SW 1271 (cell line): ENCODE measurements at regions not wholly inside any gene's neighbourhood (a gene's known extent, or its start where the extent isn't known, plus 50 kb on each side); places are given as distances from the start of the nearest gene placed in this dataset.
"Not testable (repeated sequence)": the region's sequence is repeated elsewhere in the genome, so short reads cannot be mapped to it uniquely, and the experiment has no call there.

Experiments used
- DNase-seq, 2 experiments: peaks; one replicate each; lab custom pipeline; 2025; lab: John Stamatoyannopoulos, UW

DNA sequence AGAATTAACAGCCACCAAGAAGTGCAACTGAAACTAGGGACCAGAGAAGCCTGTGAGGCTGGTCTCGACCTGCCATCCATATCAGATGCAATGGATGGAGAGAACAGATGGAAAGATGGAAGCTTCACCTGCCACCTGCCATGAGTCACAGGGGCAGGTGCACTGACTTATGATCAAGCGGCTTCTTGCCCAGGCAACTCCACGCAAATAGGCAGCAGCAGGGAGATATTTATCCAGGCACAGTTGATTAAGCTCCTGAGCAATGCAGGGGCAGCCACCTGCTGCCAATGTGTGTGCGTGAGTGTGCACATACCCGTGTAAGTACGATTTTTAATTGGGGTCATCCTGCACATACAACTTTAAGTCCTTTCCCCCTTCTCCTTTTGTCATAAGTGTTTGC is 174.2 kb downstream of the PTPRU start:
- DNase-seq, result no peak

DNA sequence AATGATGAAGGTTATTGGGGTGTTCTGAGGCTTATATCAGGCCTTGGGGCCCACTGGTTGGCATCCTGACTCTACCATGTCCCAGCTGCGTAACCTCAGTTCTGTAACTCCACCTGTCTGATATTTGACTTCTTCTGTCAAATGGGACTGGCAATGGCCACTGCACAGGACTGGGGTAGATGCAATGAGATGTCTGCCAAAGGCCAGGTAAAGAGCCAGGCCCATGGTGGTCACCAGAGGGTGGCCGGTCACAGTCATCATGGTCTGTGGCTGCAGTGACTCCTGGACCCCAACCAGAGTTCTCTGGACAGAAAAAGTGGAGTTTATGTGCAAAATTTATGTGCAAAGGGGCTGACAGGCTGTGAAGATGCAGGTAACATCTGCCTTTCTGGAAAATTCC is 173.3 kb downstream of the PTPRU start:
- no peak for DNase-seq

DNA sequence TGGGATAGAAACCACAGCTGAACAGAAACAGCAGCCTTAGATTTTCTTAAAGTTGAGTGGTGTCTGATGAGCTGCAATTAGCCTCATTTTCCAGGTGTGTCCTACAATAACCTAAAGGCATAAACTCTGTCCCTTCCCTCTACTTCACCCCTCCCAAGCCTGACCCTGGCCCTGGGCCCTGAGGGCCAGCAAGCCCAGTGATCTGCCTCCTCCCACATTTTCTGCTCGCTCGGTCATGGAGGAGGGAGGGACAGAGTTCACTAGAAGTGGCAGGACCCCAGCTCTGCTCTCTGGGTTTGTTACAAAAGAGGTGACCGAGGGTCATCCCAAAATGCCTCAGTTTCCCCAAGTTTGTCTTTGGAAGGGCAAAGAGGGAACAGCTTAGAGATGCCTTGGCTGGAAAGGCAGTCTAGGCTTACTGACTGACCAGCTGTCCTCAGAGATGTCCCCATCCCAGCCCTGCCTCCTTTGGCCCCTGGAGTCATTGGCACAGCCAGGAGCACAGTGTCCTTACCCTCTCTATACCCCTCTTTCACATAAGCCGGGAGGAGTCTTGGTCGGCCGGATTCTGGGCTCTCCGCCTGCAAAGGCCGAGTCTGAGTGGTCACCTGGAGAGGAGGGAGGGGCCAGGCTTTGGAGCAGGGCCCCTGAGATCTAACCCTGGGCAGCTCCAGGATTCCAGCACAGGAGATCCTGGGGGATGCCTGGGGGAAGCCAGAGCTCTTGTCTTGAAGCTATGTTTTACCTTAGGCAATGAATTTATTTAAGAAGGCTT is 172.7 kb downstream of the PTPRU start:
- no peak for DNase-seq

DNA sequence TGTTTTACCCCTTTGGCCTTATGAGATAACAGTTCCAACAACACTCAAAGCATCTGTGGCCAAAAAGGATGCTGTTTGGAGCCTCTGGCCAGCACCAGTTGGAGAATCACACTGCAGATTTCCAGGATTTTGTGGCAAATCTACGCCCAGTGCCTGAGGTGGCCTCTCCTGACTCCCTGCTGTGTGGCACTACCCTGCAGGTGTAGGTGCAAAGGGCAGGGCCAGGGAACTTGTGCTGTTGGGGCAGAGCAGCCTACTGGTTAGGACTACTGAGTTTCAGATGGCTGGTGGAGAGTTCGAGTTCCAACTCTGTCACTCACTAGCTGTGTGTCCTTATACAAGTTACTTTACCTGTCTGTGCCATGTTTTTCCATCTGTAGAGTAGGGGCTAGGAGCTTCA is 170.5 kb downstream of the PTPRU start:
- no peak for DNase-seq

DNA sequence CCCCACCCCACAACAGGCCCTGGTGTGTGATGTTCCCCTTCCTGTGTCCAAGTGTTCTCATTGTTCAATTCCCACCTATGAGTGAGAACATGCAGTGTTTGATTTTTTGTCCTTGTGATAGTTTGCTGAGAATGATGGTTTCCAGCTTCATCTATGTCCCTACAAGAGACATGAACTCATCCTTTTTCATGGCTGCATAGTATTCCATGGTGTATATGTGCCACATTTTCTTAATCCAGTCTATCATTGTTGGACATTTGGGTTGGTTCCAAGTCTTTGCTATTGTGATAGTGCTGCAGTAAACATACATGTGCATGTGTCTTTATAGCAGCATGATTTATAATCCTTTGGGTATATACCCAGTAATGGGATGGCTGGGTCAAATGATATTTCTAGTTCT is 163.9 kb downstream of the PTPRU start:
- not testable (repeated sequence) for DNase-seq

DNA sequence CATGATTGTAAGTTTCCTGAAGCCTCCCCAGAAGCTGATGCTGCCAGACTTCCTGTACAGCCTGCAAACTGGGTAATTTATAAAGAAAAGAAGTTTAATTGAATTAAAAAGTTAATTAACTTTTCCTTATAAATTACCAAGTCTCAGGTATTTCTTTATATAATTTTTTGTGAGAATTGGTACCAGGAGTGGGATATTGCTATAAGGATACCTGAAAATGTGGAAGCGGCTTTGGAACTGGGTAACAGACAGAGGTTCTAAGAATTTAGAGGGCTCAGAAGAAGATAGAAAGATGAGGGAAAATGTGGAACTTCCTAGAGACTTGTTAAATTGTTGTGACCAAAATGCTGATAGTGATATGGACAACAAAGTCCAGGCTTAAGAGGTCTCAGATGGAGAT is 163.1 kb downstream of the PTPRU start:
- no peak for DNase-seq

DNA sequence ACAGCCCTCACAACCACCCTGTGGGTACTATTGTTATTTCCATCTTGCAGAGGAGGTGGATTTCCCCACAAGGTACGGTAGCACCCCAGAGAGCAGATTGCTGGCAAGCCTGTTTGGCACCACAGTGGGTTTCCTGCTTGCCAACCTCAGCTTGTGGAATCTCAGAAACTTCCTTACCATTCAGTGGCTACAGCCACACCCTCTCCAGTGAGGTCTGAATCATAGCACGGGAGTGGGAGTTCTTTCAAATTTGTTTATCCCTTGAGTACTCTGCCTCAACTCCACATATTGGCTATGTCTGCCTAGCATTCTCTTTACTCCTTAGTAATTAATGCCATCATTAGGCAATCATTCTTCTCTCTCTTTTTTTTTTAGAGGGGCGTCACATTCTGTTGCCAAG is 162.1 kb downstream of the PTPRU start:
- peak in 1 of 2 experiments; percentile 26 for DNase-seq

DNA sequence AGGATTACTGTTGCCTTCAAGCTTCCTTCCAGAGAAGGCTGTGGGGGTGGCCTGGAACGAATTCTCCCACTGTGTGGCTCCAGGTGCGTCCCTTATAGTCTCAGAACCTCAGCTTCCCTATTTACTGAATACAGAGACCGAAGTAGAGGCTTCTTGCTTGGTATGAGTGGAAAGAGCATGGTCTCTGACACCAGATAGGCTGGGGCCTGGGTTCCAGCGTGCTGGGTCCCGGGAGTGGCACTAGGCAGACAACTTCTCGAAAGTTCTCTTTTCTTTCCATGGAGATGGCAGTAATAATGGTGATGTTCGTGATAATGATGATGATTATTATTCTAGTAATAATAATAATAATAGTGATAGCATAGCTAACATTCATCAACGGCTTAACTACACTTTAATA is 161.7 kb downstream of the PTPRU start:
- no peak for DNase-seq

DNA sequence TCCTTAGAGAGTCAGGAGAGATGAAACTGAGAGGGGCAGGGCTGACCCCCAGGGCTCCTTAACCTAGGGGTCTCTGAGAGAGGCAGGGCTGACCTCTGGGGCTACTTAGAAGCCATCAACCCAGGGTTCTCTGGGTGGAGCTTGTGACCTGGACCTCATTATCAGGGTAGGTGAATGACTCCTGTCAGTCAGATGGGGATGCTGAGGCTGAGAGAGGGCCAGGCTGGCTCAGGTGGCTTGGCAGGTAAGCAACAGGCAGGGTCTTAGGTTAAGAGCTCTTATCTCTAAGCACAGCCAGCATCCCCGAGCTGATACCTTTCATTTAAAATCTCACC is 160.9 kb downstream of the PTPRU start:
- DNase-seq, result no peak

DNA sequence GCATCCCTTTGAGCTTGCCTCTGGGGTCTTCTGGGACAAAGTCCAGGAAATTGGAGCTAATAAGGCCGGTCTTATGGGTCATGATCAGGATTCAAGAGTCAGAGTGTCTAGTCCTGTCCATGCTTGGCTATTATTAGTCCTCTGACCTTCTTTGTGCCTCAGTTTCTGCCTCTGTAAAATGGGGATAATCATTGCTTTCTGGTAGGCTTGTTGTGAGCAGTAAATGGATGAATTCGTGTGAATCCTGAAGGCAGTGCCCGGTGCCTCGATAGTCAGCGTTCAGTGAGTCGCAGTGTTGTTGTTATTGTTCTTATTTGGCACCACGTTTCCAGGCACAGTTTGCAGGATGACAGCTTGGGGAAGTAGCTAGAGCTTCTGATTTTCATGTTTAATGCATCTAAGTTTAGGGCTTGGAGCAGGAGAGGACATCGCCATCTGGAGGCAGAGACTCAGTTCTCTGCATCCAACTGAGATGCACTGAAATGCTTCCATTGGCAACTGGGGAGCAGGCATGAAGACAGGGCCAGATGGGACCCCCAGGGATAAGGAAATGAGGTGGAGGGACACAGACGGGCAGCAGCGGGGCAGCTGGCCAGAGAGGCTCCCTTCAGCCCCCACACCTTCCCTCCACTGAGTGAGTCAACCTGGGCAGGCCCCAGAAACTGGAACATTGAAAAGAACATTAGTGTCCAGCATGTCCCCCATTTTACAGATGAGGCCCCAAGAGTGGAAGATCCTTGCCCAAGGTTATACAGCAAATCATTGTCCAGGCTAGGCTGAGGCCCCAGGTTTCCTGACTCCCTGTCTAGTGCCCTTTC is 160.3 kb downstream of the PTPRU start:
- DNase-seq, result no peak

DNA sequence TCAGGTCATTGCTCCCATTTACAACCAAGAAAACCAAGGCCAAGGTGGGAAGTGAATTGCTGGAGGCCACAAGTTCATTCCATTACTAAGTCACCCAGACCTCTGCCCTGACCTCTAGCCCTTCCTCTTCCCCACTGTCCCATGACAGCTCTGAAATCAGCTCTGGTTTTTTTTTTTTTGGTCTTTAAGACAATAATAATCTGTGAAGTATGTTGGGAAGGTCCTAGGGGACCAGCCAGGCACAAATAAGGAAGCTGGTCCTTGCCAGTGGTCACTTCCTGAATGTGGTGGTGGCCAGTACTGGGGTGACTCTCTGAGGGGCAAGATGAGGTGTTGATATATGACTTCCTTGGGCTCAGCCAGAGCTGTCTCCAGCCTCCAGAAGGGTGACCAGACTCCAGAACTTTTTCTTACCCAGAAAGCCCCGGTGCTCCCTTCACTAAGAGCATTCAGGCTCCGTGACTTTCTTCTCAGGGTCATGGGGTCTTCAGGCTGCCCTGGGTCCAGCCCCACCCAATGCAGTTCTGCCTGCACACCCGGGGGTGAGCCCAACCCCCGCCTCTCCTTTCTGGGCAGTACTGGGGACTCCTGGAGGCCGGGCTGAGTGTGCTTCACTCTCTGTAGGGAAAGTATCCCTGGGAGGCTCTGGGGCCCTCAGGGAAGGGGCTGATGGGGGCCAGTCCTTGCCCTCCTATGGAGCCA is 159.6 kb downstream of the PTPRU start:
- no peak for DNase-seq

DNA sequence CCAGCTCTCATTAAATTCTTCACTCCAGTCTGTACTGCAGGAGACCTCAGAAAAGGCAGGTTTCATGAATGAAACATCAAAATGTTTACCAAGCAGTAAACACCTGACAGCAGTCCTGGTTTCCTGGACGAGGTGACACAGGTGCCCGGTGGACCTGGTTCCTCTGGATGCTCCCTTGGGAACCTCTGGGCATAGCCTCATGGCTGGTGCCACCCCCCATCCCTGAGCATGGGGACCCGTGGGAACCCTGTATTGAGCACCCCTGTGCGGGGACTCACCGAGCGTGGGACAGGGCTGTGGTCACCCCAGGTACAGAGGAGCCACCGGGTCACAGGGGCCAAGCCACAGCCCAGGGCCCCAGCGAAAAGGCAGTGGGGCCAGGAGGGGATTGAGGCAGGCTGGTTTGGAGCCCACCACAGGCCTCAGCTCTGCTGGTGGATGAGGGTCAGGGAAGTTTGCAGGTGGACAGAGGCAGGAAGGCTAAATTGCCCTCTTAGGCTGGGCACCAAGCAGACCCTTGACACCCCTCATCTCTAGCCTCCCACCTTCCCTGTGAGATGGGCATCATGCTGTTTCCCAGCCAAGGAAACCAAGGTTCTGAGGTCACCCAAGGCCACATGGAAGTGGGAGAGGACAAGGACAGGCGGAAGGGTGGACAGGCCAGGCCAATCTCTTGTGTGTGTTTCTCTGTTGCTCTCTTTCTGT is 158.4 kb downstream of the PTPRU start:
- DNase-seq, result no peak

DNA sequence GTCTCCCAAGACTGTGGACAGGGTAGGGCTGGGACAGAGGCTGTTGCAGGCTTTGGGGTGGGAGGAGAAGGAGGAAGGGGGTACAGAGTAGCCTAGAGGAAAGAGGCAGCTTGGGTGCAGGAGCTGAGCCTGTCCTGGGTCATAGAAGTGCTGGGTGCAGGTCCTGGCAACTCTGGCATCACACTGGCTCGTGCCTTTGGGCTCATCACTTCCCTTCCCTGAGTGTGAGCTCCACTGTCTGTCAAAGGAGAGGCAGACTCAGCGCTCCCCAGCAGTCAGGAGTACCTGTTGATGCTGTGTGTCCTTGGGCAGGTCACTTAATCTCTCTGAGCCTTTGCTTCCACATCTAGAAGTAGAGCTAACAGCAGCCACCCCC is 157.1 kb downstream of the PTPRU start:
- no peak for DNase-seq

DNA sequence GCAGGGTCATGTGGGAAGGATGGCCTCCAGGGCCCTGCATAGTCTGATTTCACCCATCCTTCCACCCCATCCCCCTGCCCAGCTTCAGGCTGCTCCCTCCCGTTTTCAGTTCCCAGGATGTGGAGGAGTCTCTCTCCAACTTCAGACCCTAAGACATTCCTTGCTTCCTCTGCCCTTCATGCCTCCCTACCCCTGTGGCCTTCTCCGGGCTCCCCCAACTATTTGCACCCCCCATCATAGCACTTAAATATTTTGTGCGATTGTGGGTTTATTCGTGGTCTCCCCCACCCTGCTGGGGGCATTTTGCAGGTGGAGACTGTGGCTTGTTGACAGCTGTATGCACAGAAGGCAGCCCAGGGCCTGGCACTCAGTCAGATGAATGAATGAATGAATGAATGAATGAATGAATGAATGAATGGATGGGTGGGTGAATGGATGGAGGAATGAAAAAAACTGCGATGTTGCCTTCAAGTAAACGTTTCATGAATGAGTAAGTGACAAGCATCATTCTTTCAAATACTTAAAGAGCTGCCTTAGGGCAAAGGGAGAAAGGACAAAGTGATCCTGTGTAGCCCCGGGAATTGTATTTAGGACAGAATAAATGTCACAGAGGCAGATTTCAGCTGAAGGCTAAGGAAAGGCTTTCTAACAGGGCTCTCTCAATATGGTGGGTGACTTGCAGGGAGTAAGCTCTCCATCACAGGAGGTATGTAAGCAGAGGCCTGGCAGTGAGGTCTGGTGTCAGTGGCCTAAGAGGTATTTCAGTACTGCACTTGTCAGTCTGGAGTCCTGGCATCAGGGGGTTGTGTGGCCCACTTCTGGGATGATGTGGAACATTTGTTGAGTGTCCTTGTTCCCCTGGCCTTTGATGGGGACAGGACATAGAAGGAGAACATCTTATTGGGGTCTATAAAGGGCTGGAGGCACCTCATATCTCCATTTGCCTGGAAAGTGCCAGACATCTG is 156.4 kb downstream of the PTPRU start:
- no peak for DNase-seq

DNA sequence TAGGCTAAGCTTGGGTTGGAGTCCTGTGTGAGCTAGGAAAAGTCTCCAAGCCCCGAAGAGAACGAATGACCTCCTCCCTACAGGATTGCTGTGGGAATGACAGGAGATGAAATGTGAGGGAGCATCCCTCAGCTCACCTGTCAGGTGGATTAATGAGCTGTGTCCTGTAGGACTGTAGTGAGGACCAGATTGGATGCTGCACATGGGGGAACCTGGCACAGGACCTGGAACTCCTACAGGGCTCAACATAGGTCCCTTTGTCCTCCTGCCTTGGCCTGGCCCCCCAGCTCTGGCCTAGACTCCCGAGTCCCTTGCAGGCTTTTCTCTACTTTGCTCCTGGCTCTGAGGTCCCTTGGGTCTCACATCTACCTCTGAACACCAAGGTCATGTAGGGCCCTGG is 155.7 kb downstream of the PTPRU start:
- no peak for DNase-seq

DNA sequence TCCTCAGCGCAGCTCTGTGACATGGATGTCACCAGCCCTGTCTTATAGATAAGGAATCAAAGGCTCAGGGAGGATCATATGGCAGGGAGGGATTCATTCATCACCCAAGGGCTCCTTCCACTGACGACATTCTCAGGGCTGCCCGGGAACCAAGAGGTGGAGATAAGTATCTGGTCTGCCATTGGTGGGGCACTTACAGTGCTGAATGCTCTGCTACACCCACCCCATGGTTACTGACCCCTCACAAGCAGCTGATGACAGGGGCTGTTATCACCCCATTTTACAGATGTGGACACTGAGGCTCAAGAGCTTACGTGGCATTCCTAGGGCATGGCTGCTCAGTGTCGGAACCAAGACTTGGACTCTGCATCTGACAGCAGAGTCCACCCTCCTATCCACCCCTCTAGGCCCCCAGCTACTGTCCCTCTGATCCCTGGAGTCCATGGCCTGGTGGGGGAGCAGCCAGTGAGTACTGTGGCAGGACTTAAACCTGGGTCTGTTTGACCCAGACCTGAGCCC is 155.1 kb downstream of the PTPRU start:
- no peak for DNase-seq

DNA sequence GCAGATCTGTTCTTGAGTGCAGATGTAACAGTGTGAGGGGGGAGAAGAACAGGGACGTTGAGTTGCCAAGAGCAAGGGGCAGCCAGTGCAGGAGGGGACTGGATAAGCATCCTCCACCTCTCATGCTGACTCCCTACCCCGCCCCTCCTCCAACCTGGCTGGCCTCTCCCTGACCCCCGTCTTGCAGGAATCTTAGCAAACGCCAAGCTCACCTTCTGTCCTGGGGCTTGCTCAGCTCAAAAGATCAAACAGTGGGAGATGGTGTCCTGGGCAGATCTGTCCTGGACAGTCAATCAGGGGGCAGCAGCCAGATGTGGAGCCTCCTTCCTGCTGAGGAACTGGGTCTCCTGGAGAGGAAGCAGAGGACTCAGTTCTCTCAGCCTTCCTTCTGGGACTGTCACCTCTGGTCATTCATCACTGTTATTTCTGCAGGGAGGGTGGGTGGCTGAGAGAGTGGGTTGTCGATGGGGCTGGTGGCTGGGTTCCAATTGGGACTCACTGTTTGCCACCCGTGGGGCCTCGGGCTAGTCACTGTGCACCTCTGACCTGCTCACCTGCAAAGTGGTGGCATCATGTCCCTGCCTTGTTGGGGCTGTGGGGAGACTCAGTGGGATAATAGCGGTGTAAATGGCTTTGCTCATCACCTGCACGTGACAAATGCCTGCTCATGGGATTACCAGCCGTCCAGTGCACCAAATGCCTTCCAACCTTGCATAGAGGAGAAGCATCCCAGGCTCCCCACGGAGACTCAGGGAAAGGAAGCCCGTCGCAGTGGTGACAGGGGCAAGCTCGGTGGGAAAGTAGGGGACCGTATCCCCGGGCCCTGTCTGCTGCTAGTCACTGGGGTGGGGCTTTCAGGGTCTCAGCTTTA is 154.4 kb downstream of the PTPRU start:
- DNase-seq, result no peak

DNA sequence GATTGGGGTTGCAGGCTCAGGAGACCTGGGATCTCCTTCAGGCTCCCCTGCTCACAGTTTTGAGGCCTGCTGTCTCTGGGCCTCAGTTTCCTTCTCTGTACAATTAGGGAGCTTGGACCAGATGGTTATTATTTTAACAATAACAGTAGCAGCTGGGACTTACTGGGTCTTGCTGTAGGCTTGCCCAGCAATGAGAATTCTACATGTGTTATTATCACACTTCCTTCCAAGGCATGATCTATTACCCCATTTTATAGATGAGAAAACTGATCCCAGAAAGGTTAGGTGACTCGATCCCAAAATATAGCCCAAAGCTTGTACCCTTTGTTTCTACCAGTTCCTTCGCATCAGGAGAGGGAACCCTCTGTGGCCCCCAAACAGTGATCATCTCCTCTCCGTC is 153.8 kb downstream of the PTPRU start:
- DNase-seq, result no peak

DNA sequence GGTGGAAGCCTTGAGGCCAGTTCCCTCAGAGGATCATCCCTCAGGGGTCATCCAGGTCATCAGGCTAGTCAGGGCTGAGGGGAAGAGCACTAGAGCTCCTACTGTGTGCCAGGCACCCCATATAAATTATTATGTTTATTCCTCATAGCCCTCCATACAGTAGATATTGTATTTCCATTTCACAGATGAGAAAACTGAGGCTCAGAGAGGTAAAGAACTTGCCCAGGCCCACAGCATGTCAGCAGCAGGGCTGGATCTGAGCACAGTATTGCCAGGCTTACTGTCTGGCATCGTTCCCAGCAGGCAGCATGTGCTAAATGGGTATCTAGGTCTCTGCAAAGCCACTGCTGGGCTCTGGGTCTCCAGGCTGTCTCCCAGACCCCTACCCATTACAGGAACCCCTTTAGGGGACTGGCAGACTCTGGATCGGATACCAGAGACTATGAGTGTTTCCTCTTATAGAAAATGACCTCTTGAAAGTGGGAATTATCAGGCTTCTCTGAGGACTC is 153.3 kb downstream of the PTPRU start:
- DNase-seq, result no peak

DNA sequence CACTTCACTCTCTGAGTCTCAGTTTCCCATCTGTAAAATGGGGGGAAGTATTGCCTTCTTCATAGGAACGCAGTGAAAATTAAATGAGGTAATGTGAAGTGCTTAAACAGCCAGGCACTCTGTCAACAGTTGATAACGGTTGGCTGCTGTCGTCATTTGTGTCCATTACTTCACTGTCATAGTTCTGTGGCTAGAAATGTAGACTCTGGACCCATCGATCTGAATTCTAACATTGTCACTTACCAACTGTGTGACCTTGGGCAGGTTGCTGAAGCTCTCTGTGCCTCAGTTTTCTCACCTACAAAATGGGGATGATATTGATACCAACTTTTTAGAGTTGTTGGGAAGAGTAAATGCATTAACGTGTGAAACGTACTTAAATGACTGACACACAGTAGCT is 152.6 kb downstream of the PTPRU start:
- no peak for DNase-seq
